ENCODE measurements at regions not wholly inside any gene's neighbourhood (a gene's known extent, or its start where the extent isn't known, plus 50 kb on each side); places are given as distances from the start of the nearest gene placed in this dataset.
"Not testable (repeated sequence)": the region's sequence is repeated elsewhere in the genome, so short reads cannot be mapped to it uniquely, and the experiment has no call there.

GRCh38 chr12:67791362-67791761 lies 142.8 kb downstream of the DYRK2 start:
- not testable (repeated sequence) for H3K4me1 ChIP-seq (ENCODE audit: control insufficient read depth, insufficient read depth, low read length); H3K36me3 ChIP-seq (ENCODE audit: control insufficient read depth, insufficient read depth, low read length); H3K4me3 ChIP-seq (ENCODE audit: low read depth, low read length); DNase-seq (ENCODE audit: low read depth in 4 of 6, low spot score in 6 of 6); H3K27ac ChIP-seq (ENCODE audit: low read depth, low read length); H3K9me3 ChIP-seq (ENCODE audit: control insufficient read depth, insufficient read depth, low read length); H3K27me3 ChIP-seq (ENCODE audit: control insufficient read depth, insufficient read depth, low read length)
- WGBS (ENCODE audit: insufficient coverage) = no CpG with 5 or more reads among the region's 3 CpGs

- H3K27me3 ChIP-seq (ENCODE audit: control insufficient read depth, insufficient read depth, low read length) = no peaks in the 10 kb centered on the region
- no peak overlapping the region for H3K4me3 ChIP-seq (ENCODE audit: low read depth, low read length)
- no peak for DNase-seq (ENCODE audit: low read depth in 4 of 6, low spot score in 6 of 6)
- H3K9me3 ChIP-seq (ENCODE audit: control insufficient read depth, insufficient read depth, low read length) = peaks cover 1% of the 10 kb centered on the region
- no peaks in the 10 kb centered on the region for H3K36me3 ChIP-seq (ENCODE audit: control insufficient read depth, insufficient read depth, low read length)
- no peaks in the 10 kb centered on the region for H3K4me1 ChIP-seq (ENCODE audit: control insufficient read depth, insufficient read depth, low read length)
- 90% methylated on average over 11 of the region's 12 CpGs for WGBS (ENCODE audit: insufficient coverage)
- no peak overlapping the region for H3K27ac ChIP-seq (ENCODE audit: low read depth, low read length)
These were observed 143.6 kb downstream of the DYRK2 start for GRCh38 chr12:67792185-67792584.

- Histone ChIP-seq H3K36me3 (ENCODE audit: control insufficient read depth, insufficient read depth, low read length) (no peaks in the 10 kb centered on the region), H3K27ac (ENCODE audit: low read depth, low read length) (no peak overlapping the region), H3K4me3 (ENCODE audit: low read depth, low read length) (no peak overlapping the region), H3K27me3 (ENCODE audit: control insufficient read depth, insufficient read depth, low read length) (no peaks in the 10 kb centered on the region), H3K4me1 (ENCODE audit: control insufficient read depth, insufficient read depth, low read length) (no peaks in the 10 kb centered on the region), H3K9me3 (ENCODE audit: control insufficient read depth, insufficient read depth, low read length) (peaks cover 1% of the 10 kb centered on the region)
- WGBS (ENCODE audit: insufficient coverage) = no CpG with 5 or more reads among the region's 2 CpGs
- peak in 1 of 6 donors; percentile 17 for DNase-seq (ENCODE audit: low read depth in 4 of 6, low spot score in 6 of 6)
These were observed 145.6 kb downstream of the DYRK2 start for GRCh38 chr12:67794161-67794560.

GRCh38 chr12:67795236-67795635 lies 146.7 kb downstream of the DYRK2 start:
- DNase-seq (ENCODE audit: low read depth in 4 of 6, low spot score in 6 of 6) = no peak
- Histone ChIP-seq H3K27ac (ENCODE audit: low read depth, low read length) (no peak overlapping the region), H3K4me3 (ENCODE audit: low read depth, low read length) (no peak overlapping the region), H3K27me3 (ENCODE audit: control insufficient read depth, insufficient read depth, low read length) (no peaks in the 10 kb centered on the region), H3K36me3 (ENCODE audit: control insufficient read depth, insufficient read depth, low read length) (no peaks in the 10 kb centered on the region), H3K4me1 (ENCODE audit: control insufficient read depth, insufficient read depth, low read length) (no peaks in the 10 kb centered on the region), H3K9me3 (ENCODE audit: control insufficient read depth, insufficient read depth, low read length) (peaks cover 1% of the 10 kb centered on the region)
- no CpG with 5 or more reads among the region's 2 CpGs for WGBS (ENCODE audit: insufficient coverage)

GRCh38 chr12:67797185-67797741 lies 148.7 kb downstream of the DYRK2 start:
- H3K4me3 ChIP-seq (ENCODE audit: low read depth, low read length) = no peak overlapping the region
- H3K27me3 ChIP-seq (ENCODE audit: control insufficient read depth, insufficient read depth, low read length) = no peaks in the 10 kb centered on the region
- no peaks in the 10 kb centered on the region for H3K9me3 ChIP-seq (ENCODE audit: control insufficient read depth, insufficient read depth, low read length)
- no peaks in the 10 kb centered on the region for H3K36me3 ChIP-seq (ENCODE audit: control insufficient read depth, insufficient read depth, low read length)
- peak in 1 of 6 donors; percentile 77 for DNase-seq (ENCODE audit: low read depth in 4 of 6, low spot score in 6 of 6)
- 48% methylated on average over 2 of the region's 8 CpGs for WGBS (ENCODE audit: insufficient coverage)
- H3K27ac ChIP-seq (ENCODE audit: low read depth, low read length) = no peak overlapping the region
- no peaks in the 10 kb centered on the region for H3K4me1 ChIP-seq (ENCODE audit: control insufficient read depth, insufficient read depth, low read length)

- H3K9me3 ChIP-seq (ENCODE audit: control insufficient read depth, insufficient read depth, low read length) = no peaks in the 10 kb centered on the region
- no peak overlapping the region for H3K27ac ChIP-seq (ENCODE audit: low read depth, low read length)
- no peaks in the 10 kb centered on the region for H3K4me1 ChIP-seq (ENCODE audit: control insufficient read depth, insufficient read depth, low read length)
- H3K27me3 ChIP-seq (ENCODE audit: control insufficient read depth, insufficient read depth, low read length) = no peaks in the 10 kb centered on the region
- H3K4me3 ChIP-seq (ENCODE audit: low read depth, low read length) = no peak overlapping the region
- no peaks in the 10 kb centered on the region for H3K36me3 ChIP-seq (ENCODE audit: control insufficient read depth, insufficient read depth, low read length)
- no peak for DNase-seq (ENCODE audit: low read depth in 4 of 6, low spot score in 6 of 6)
These were observed 149.2 kb downstream of the DYRK2 start for GRCh38 chr12:67797753-67798152.

- Histone ChIP-seq H3K27ac (ENCODE audit: low read depth, low read length) (no peak overlapping the region), H3K27me3 (ENCODE audit: control insufficient read depth, insufficient read depth, low read length) (no peaks in the 10 kb centered on the region), H3K9me3 (ENCODE audit: control insufficient read depth, insufficient read depth, low read length) (no peaks in the 10 kb centered on the region), H3K4me3 (ENCODE audit: low read depth, low read length) (no peak overlapping the region), H3K4me1 (ENCODE audit: control insufficient read depth, insufficient read depth, low read length) (no peaks in the 10 kb centered on the region), H3K36me3 (ENCODE audit: control insufficient read depth, insufficient read depth, low read length) (no peaks in the 10 kb centered on the region)
- no CpG with 5 or more reads among the region's 2 CpGs for WGBS (ENCODE audit: insufficient coverage)
- DNase-seq (ENCODE audit: low read depth in 4 of 6, low spot score in 6 of 6) = no peak
These were observed 150.2 kb downstream of the DYRK2 start for GRCh38 chr12:67798768-67799167.

- DNase-seq (ENCODE audit: low read depth in 4 of 6, low spot score in 6 of 6) = no peak
- Histone ChIP-seq H3K9me3 (ENCODE audit: control insufficient read depth, insufficient read depth, low read length) (no peaks in the 10 kb centered on the region), H3K4me1 (ENCODE audit: control insufficient read depth, insufficient read depth, low read length) (no peaks in the 10 kb centered on the region), H3K27ac (ENCODE audit: low read depth, low read length) (no peak overlapping the region), H3K4me3 (ENCODE audit: low read depth, low read length) (no peak overlapping the region), H3K27me3 (ENCODE audit: control insufficient read depth, insufficient read depth, low read length) (no peaks in the 10 kb centered on the region), H3K36me3 (ENCODE audit: control insufficient read depth, insufficient read depth, low read length) (no peaks in the 10 kb centered on the region)
- WGBS (ENCODE audit: insufficient coverage) = 40% methylated on average over 1 of the region's 5 CpGs
These were observed 154.2 kb downstream of the DYRK2 start for GRCh38 chr12:67802731-67803130.

GRCh38 chr12:67803278-67803993 lies 154.9 kb downstream of the DYRK2 start:
- Histone ChIP-seq H3K9me3 (ENCODE audit: control insufficient read depth, insufficient read depth, low read length) (no peaks in the 10 kb centered on the region), H3K4me1 (ENCODE audit: control insufficient read depth, insufficient read depth, low read length) (no peaks in the 10 kb centered on the region), H3K4me3 (ENCODE audit: low read depth, low read length) (no peak overlapping the region), H3K36me3 (ENCODE audit: control insufficient read depth, insufficient read depth, low read length) (no peaks in the 10 kb centered on the region), H3K27ac (ENCODE audit: low read depth, low read length) (no peak overlapping the region), H3K27me3 (ENCODE audit: control insufficient read depth, insufficient read depth, low read length) (no peaks in the 10 kb centered on the region)
- DNase-seq (ENCODE audit: low read depth in 4 of 6, low spot score in 6 of 6) = no peak
- WGBS (ENCODE audit: insufficient coverage) = 70% methylated on average over 2 of the region's 4 CpGs

- Histone ChIP-seq H3K4me1 (ENCODE audit: control insufficient read depth, insufficient read depth, low read length) (no peaks in the 10 kb centered on the region), H3K4me3 (ENCODE audit: low read depth, low read length) (no peak overlapping the region), H3K36me3 (ENCODE audit: control insufficient read depth, insufficient read depth, low read length) (no peaks in the 10 kb centered on the region), H3K27ac (ENCODE audit: low read depth, low read length) (no peak overlapping the region), H3K9me3 (ENCODE audit: control insufficient read depth, insufficient read depth, low read length) (no peaks in the 10 kb centered on the region), H3K27me3 (ENCODE audit: control insufficient read depth, insufficient read depth, low read length) (no peaks in the 10 kb centered on the region)
- WGBS (ENCODE audit: insufficient coverage) = 50% methylated on average over 1 of the region's 1 CpG
- no peak for DNase-seq (ENCODE audit: low read depth in 4 of 6, low spot score in 6 of 6)
These were observed 155.6 kb downstream of the DYRK2 start for GRCh38 chr12:67804168-67804567.

All from spinal cord (tissue), 9 donors.